ENCODE measurements at regions not wholly inside any gene's neighbourhood (a gene's known extent, or its start where the extent isn't known, plus 50 kb on each side); places are given as distances from the start of the nearest gene placed in this dataset.

GRCh38 chr15:45743426-45744235, 108.8 kb downstream of the SQOR start:
- Histone ChIP-seq H3K4me1 (peaks cover 0 to 18% (median 0%) of the 10 kb centered on the region in 9 donors), H3K36me3 (no peaks in the 10 kb centered on the region), H3K27me3 (no peaks in the 10 kb centered on the region), H3K4me3 (peak overlapping the region in 3 of 10 donors; percentile 14 to 39 (median 31)), H3K9me3 (peaks cover 0 to 6% (median 0%) of the 10 kb centered on the region in 11 donors), H3K27ac (peak overlapping the region in 5 of 10 donors; percentile 2 to 67 (median 20))
- ATAC-seq: peak in 6 of 8 donors; percentile 49 to 87 (median 70)
- 39 to 50% methylated on average over 16 of the region's 16 CpGs for WGBS, 2 donors
- intact Hi-C loops (cut with DNase I): no loop called here
- peak in 1 of 2 donors; percentile 23 for DNase-seq
- TF ChIP-seq CTCF (IDR thresholded peaks at IDR 0.05): no peak

GRCh38 chr15:45744236-45744589, 109.4 kb downstream of the SQOR start:
- Histone ChIP-seq H3K36me3 (no peaks in the 10 kb centered on the region), H3K4me3 (no peak overlapping the region), H3K4me1 (peaks cover 0 to 18% (median 0%) of the 10 kb centered on the region in 9 donors), H3K27ac (peak overlapping the region in 5 of 10 donors; percentile 2 to 67 (median 20)), H3K27me3 (no peaks in the 10 kb centered on the region), H3K9me3 (peaks cover 0 to 6% (median 0%) of the 10 kb centered on the region in 11 donors)
- TF ChIP-seq CTCF (IDR thresholded peaks at IDR 0.05): no peak
- DNase-seq: no peak
- intact Hi-C loops (cut with DNase I): no loop called here
- ATAC-seq: no peak
- WGBS, 2 donors: 54 to 64% methylated on average over 4 of the region's 4 CpGs

DNA sequence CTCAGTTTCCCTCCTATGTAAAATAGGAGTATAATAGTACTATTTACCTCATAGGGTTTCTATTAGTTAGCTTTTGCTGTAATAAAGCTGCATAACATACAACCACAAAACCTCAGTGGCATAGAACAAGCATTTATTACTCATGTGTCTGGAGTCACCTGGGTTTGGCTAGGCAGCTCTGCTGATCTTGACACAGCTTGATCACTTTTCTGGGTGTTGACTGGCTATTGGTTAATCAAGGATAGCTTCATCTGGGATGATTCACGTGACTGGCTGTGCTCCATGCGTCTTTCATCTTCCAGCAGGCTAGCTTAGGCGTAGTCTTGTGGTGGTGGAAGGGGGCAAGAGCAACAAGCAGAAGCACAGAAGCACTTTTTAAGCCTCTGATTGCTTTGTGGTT, 112.6 kb downstream of the SQOR start:
- no peak overlapping the region for H3K4me3 ChIP-seq
- no peaks in the 10 kb centered on the region for H3K36me3 ChIP-seq
- H3K9me3 ChIP-seq: no peaks in the 10 kb centered on the region
- peaks cover 0 to 18% (median 0%) of the 10 kb centered on the region in 9 donors for H3K4me1 ChIP-seq
- no peak for TF ChIP-seq CTCF (IDR thresholded peaks at IDR 0.05)
- no peak overlapping the region for H3K27ac ChIP-seq
- no peaks in the 10 kb centered on the region for H3K27me3 ChIP-seq
- 72% methylated on average over 3 of the region's 3 CpGs for WGBS, 2 donors
- intact Hi-C loops (cut with DNase I): no loop called here
- ATAC-seq (no peak), DNase-seq (no peak)

GRCh38 chr15:45751629-45752028, 116.8 kb downstream of the SQOR start:
- peaks cover 0 to 9% (median 0%) of the 10 kb centered on the region in 11 donors for H3K9me3 ChIP-seq
- 64 to 66% methylated on average over 3 of the region's 3 CpGs for WGBS, 2 donors
- H3K27me3 ChIP-seq: no peaks in the 10 kb centered on the region
- intact Hi-C loops (cut with DNase I): no loop called here
- no peaks in the 10 kb centered on the region for H3K4me1 ChIP-seq
- no peak overlapping the region for H3K27ac ChIP-seq
- H3K4me3 ChIP-seq: no peak overlapping the region
- no peak for TF ChIP-seq CTCF (IDR thresholded peaks at IDR 0.05)
- ATAC-seq: no peak
- no peaks in the 10 kb centered on the region for H3K36me3 ChIP-seq
- DNase-seq: no peak

Data from heart right ventricle (tissue), 16 donors.